ENCODE measurements at regions not wholly inside any gene's neighbourhood (a gene's known extent, or its start where the extent isn't known, plus 50 kb on each side); places are given as distances from the start of the nearest gene placed in this dataset.
"Not testable (repeated sequence)": the region's sequence is repeated elsewhere in the genome, so short reads cannot be mapped to it uniquely, and the experiment has no call there.

DNA sequence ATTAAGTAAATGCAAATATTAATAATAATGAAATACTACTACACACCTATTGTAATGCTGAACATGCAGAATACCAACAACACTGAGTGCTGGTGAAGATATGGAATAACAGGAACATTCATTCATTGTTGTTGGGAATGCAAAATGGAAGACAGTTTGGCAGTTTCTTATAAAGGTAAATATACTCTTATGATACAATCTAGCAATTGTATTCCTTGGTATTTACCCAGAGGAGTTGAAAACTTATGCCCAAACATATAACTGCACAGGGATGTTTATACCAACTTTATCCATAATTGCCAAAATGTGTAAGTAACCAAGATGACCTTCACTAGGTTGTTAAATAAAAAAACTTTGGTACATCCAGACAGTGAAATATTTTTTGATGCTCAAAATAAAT is 636.8 kb downstream of the PRR16 start:
- no peak for DNase-seq (ENCODE audit: low spot score)

DNA sequence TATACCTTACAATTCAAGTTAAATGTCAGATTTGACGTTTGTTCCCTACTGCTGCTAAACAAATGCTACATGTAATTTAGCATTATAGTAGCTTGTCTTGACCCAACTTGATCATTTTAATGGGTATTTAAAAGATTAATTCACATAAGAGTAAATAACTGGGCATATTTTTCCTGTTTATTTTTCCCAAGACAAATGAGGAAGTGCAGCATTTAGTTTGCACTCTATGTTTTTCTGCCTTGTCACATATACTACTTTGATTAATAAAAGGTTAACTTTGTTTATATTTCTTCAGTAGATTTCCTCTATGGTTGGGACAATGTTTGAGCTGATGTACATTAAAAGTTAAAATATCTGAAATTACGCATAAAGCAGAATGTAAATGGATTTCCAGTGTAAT is 641.8 kb downstream of the PRR16 start:
- no peak for DNase-seq (ENCODE audit: low spot score)

- not testable (repeated sequence) for DNase-seq (ENCODE audit: low spot score)
Measured at GRCh38 chr5:121106721-121107690, 642.9 kb downstream of the PRR16 start.

GRCh38 chr5:121108725-121109124 is 644.6 kb downstream of the PRR16 start:
- DNase-seq (ENCODE audit: low spot score): no peak

- no peak for DNase-seq (ENCODE audit: low spot score)
Measured at GRCh38 chr5:121109817-121110216, 645.7 kb downstream of the PRR16 start.

- no peak for DNase-seq (ENCODE audit: low spot score)
Measured at GRCh38 chr5:121121786-121122185, 657.7 kb downstream of the PRR16 start.

DNA sequence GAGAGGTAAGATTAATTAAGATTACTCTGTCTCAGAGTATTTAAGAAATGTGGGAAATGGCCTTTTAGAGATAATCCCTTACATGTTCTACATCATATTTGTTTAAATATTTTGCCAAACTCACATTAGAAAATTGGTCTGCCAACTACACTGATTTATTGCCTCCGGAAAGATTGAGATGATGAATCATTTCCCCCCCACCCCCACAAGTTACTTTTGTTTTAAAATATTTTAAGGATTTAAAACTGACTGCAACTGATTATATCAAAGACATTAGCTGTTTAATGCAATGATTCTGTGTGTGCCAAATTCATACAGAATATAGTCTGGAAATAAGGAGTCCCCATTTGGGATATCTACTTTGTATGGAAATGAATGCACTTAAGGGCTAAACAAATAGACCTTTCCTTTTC is 674.4 kb downstream of the PRR16 start:
- DNase-seq (ENCODE audit: low spot score): no peak

DNA sequence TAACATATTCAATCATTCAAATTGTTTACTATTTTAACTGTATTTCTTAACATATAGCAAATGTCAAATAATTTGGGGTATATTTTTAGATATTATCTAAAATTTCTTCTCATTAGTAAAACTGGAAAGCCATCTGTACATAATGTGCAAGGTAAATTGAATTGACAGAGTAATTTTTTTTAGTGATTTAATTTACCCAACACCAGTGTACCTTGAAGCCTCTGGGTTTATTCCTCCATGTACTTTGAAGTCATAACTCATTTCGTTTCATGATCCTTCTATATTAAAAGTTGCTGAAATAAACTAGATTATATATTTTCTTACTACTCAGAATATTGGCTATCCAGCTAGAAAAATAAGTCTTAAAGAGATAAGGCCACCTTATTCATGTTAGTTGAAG is 674.9 kb downstream of the PRR16 start:
- DNase-seq (ENCODE audit: low spot score): no peak

GRCh38 chr5:121144764-121145163 is 680.7 kb downstream of the PRR16 start:
- no peak for DNase-seq (ENCODE audit: low spot score)

GRCh38 chr5:121151534-121151933 is 687.4 kb downstream of the PRR16 start:
- no peak for DNase-seq (ENCODE audit: low spot score)

DNA sequence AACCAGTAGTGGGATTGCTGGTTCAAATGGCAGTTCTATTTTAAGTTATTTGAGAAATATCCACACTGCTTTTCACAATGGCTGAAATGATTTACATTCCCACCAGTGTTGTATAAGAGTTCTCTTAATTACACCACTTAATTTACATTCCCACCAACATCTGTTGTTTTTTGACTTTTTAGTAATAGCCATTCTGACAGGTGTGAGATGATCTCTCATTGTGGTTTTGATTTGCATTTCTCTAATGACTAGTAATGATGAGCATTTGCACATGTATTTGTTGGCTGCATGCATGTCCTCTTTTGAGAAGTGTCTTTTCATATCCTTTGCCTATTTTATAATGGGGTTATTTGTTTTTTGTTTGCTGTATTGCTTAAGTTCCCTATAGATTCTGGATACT is 688.3 kb downstream of the PRR16 start:
- DNase-seq (ENCODE audit: low spot score): no peak

- no peak for DNase-seq (ENCODE audit: low spot score)
Measured at GRCh38 chr5:121156565-121156964, 692.5 kb downstream of the PRR16 start.

DNA sequence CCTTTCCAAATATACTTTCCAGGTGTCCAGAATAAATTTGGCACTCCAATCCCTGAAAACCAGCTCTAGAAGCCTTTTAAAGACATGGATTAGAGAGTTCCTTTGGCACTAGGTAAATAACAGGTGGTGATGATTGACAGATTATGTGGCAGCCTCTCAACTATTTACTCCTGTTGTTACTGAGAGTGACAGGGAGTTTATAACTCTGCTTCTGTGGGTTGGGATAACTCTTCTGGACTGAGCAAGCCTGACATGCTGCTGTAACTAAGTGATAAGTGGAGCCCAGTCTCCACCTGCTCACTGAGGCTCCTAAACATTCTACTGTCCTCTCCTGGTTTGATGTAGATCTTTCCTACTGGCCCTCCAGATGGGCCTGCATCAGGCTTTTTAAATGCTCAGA is 693.2 kb upstream of the FTMT start:
- no peak for DNase-seq (ENCODE audit: low spot score)

DNA sequence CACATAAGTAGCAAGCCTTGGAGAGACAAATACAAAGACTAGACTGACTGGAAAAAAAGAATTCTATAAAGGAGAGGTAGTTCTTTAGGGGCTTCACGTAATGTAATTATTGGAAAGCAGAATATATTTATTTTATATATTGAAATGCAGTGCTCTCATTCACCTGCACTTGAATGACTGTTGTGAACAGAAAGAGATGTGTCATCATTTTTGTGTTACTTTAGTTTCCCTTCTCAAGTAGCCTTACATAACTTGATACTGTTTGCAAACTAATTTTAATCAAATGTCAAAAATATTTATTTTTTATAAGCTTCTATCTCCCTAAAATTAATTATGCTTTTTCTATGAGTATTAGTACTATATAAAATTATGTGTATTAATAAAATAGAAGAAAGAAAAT is 691.1 kb upstream of the FTMT start:
- no peak for DNase-seq (ENCODE audit: low spot score)

GRCh38 chr5:121164632-121165031 is 687.0 kb upstream of the FTMT start:
- no peak for DNase-seq (ENCODE audit: low spot score)

DNA sequence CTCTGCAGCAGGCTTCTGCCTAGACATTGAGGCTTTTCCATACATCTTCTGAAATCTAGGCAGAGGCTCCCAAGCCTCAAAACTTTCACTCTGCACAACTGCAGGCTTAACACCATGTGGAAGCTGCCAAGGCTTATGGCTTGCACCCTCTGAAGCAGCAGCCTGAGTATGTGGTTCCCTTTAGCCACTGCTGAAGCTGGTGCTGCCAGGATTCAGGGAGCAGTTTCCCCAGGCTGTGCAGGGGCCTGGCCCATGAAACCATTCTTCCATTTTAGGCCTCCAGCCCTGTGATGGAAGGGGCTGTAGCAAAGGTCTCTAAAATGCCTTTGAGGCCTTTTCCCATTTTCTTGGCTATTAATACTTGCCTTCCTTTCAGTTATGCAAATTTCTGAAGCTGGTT is 680.3 kb upstream of the FTMT start:
- no peak for DNase-seq (ENCODE audit: low spot score)

- no peak for DNase-seq (ENCODE audit: low spot score)
Measured at GRCh38 chr5:121171834-121172233, 679.8 kb upstream of the FTMT start.

DNA sequence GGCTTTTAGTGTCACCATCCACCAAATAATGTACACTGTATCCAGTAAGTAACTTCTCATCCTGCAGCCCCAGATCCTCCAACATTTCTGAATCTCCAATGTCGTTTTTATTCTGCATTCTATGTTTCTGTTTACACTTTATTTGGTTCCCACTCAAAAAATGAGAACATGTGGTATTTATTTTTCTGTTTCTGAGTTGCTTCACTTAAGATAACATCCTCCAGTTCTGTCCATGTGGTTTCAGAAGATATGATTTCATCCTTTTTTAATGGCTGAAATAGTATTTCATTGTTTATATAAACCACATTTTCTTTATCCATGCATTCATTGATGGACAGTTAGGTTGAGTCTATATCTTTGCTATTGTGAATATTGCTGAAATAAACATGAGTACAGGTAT is 677.3 kb upstream of the FTMT start:
- no peak for DNase-seq (ENCODE audit: low spot score)

DNA sequence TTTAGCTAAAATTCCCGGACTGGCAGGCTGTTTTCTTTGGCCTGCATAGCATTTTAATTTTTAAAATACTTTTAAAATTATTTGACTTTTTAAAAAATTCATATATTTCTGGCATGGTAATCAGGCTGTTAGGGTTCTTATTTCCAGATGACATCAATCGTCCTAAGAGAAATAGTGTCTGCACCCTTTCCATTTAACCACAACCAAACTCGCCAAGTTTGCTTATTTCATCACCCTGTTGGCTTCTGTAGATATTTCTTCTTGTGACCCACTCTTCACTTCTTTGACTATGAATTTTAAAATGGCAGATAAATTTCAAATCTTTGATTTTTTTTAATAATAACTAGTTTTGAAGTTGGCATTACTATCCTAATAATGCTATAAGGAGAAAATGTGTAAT is 675.7 kb upstream of the FTMT start:
- DNase-seq (ENCODE audit: low spot score): no peak

DNA sequence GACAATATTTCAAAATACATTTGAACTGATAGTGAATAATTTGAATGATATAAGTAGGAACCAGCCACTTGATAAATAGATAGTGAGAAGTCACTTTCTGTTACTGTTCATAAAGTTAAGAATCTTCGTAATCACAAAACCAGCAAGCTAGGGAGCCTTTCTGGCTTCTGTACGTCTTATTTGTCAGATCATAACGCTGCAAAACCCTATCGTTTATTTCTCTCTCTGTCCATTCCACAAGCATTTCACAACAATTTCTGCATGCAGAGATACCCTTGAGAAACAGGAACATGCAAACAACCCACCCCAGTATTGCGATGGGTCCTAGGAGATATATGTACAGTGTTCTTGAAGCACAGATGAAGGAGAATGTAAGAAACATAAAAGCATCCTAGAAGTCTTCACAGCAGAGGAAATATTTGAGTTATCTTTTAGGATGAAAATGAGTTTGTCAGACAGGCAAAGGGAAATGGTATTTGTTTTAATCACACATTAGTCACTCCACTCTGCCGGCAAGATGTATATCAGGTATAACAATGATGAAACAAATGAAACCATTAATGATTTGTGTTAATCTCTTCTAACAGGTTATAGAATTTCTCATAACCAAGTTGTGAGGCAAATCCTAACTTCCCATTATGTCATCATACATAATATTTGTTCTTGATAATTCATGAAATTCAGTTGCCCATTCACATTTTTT is 668.7 kb upstream of the FTMT start:
- no peak for DNase-seq (ENCODE audit: low spot score)

- no peak for DNase-seq (ENCODE audit: low spot score)
Measured at GRCh38 chr5:121188849-121189248, 662.8 kb upstream of the FTMT start.

DNA sequence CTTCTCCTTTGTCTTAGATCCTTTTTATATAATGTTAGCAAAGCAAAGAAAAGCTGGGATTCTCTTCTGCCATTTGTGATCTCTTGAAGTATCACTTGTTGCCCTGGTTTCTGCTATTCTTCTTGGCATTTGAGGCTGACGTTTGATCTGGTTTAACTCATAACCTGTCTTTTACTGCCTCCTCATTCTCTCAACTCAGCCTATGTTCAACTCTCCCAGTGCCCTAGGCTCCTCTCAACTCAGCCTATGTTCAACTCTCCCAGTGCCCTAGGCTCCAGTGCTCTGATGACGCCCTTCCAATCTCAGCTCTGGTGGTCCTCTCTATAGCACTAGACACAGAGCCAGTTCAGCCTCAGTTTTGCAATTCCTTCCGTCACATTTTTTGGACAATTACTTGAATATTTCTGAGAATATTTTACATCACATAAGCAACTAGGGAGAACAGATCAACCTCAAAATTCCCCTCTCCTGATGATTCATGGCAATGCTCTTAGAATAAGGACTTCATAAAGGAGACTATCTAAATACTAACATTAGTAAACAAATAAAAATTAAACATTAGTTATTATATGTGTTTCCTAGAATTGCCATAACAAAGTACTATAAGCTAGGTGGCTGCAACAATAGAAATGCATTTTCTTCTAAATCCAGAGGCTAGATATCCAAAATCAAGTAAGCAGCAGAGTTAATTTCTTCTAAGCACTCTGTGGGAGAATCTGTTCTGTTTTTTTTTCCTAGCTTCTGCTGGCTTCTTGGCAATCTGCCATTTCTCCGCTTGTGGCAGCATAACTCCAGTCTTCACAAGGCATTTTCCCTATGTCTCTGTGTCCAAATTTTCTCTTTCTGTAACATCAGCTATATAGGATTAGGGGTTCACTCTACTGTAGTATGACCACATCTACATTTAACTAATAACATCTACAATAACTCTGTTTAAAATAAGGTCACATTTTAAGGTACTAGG is 662.1 kb upstream of the FTMT start:
- no peak for DNase-seq (ENCODE audit: low spot score)

All from AG08395 (cell line).